ENCODE measurements at regions not wholly inside any gene's neighbourhood (a gene's known extent, or its start where the extent isn't known, plus 50 kb on each side); places are given as distances from the start of the nearest gene placed in this dataset.

GRCh38 chr3:135645541-135645940 is 320.0 kb upstream of the PPP2R3A start:
- Histone ChIP-seq H2BK15ac (replicated peaks; ENCODE audit: low read depth) (no peak overlapping the region), H3K27me3 (ENCODE audit: insufficient read depth, low read length, poor library complexity) (no peaks in the 10 kb centered on the region), H3K4me2 (ENCODE audit: low read length) (no peak overlapping the region), H2BK120ac (ENCODE audit: low read depth, low read length) (no peak overlapping the region), H3K4me1 (ENCODE audit: control insufficient read depth, low read depth, low read length) (no peaks in the 10 kb centered on the region), H3K79me1 (ENCODE audit: low read length) (no peaks in the 10 kb centered on the region), H4K8ac (ENCODE audit: low read depth, low read length) (no peak overlapping the region), H3K4ac (ENCODE audit: low read depth, low read length) (no peak overlapping the region), H3K18ac (ENCODE audit: low read length) (no peak overlapping the region), H3K4me3 (ENCODE audit: low read length) (no peak overlapping the region), H4K5ac (ENCODE audit: low read length) (no peak overlapping the region), H2BK5ac (ENCODE audit: low read length) (no peak overlapping the region), H3K27ac (ENCODE audit: low read depth, low read length) (no peak overlapping the region), H2AK5ac (ENCODE audit: low read length) (no peak overlapping the region), H3K9ac (ENCODE audit: low read length) (no peak overlapping the region), H3K36me3 (ENCODE audit: control insufficient read depth, insufficient read depth, low read length) (no peaks in the 10 kb centered on the region), H3K56ac (ENCODE audit: low read length) (no peak overlapping the region), H3K23ac (ENCODE audit: low read length) (no peak overlapping the region), H3K79me2 (ENCODE audit: control insufficient read depth, insufficient read depth, low read length) (no peaks in the 10 kb centered on the region)
- no peak for DNase-seq
- WGBS (ENCODE audit: extremely low coverage, insufficient coverage, low lambda C conversion rate) = no CpG with 5 or more reads among the region's 1 CpG

- no peak overlapping the region for H3K27ac ChIP-seq (ENCODE audit: low read depth, low read length)
- H4K5ac ChIP-seq (ENCODE audit: low read length) = no peak overlapping the region
- H3K18ac ChIP-seq (ENCODE audit: low read length) = no peak overlapping the region
- no peak overlapping the region for H2BK5ac ChIP-seq (ENCODE audit: low read length)
- no peaks in the 10 kb centered on the region for H3K79me1 ChIP-seq (ENCODE audit: low read length)
- no peak overlapping the region for H3K23ac ChIP-seq (ENCODE audit: low read length)
- no peaks in the 10 kb centered on the region for H3K27me3 ChIP-seq (ENCODE audit: insufficient read depth, low read length, poor library complexity)
- H2BK15ac ChIP-seq (replicated peaks; ENCODE audit: low read depth) = no peak overlapping the region
- DNase-seq = no peak
- H3K4me2 ChIP-seq (ENCODE audit: low read length) = no peak overlapping the region
- H3K4ac ChIP-seq (ENCODE audit: low read depth, low read length) = no peak overlapping the region
- no peak overlapping the region for H4K8ac ChIP-seq (ENCODE audit: low read depth, low read length)
- H3K36me3 ChIP-seq (ENCODE audit: control insufficient read depth, insufficient read depth, low read length) = no peaks in the 10 kb centered on the region
- no peak overlapping the region for H3K4me3 ChIP-seq (ENCODE audit: low read length)
- no peak overlapping the region for H2BK120ac ChIP-seq (ENCODE audit: low read depth, low read length)
- no peaks in the 10 kb centered on the region for H3K79me2 ChIP-seq (ENCODE audit: control insufficient read depth, insufficient read depth, low read length)
- H3K9ac ChIP-seq (ENCODE audit: low read length) = no peak overlapping the region
- H3K56ac ChIP-seq (ENCODE audit: low read length) = no peak overlapping the region
- H3K4me1 ChIP-seq (ENCODE audit: control insufficient read depth, low read depth, low read length) = no peaks in the 10 kb centered on the region
- no CpG with 5 or more reads among the region's 1 CpG for WGBS (ENCODE audit: extremely low coverage, insufficient coverage, low lambda C conversion rate)
- H2AK5ac ChIP-seq (ENCODE audit: low read length) = no peak overlapping the region
Measured at GRCh38 chr3:135646873-135647272, 318.7 kb upstream of the PPP2R3A start.

- H3K4me3 ChIP-seq (ENCODE audit: low read length) = no peak overlapping the region
- no peak overlapping the region for H2BK5ac ChIP-seq (ENCODE audit: low read length)
- no peak overlapping the region for H3K4ac ChIP-seq (ENCODE audit: low read depth, low read length)
- H3K36me3 ChIP-seq (ENCODE audit: control insufficient read depth, insufficient read depth, low read length) = no peaks in the 10 kb centered on the region
- no peak overlapping the region for H4K5ac ChIP-seq (ENCODE audit: low read length)
- no peak overlapping the region for H3K18ac ChIP-seq (ENCODE audit: low read length)
- no peak overlapping the region for H2BK15ac ChIP-seq (replicated peaks; ENCODE audit: low read depth)
- no peak overlapping the region for H3K9ac ChIP-seq (ENCODE audit: low read length)
- H3K4me1 ChIP-seq (ENCODE audit: control insufficient read depth, low read depth, low read length) = no peaks in the 10 kb centered on the region
- DNase-seq = no peak
- H3K79me1 ChIP-seq (ENCODE audit: low read length) = no peaks in the 10 kb centered on the region
- no peak overlapping the region for H3K4me2 ChIP-seq (ENCODE audit: low read length)
- no peak overlapping the region for H3K27ac ChIP-seq (ENCODE audit: low read depth, low read length)
- H3K23ac ChIP-seq (ENCODE audit: low read length) = no peak overlapping the region
- no CpG with 5 or more reads among the region's 2 CpGs for WGBS (ENCODE audit: extremely low coverage, insufficient coverage, low lambda C conversion rate)
- H2AK5ac ChIP-seq (ENCODE audit: low read length) = no peak overlapping the region
- H4K8ac ChIP-seq (ENCODE audit: low read depth, low read length) = no peak overlapping the region
- H3K27me3 ChIP-seq (ENCODE audit: insufficient read depth, low read length, poor library complexity) = no peaks in the 10 kb centered on the region
- H3K56ac ChIP-seq (ENCODE audit: low read length) = no peak overlapping the region
- H3K79me2 ChIP-seq (ENCODE audit: control insufficient read depth, insufficient read depth, low read length) = no peaks in the 10 kb centered on the region
- H2BK120ac ChIP-seq (ENCODE audit: low read depth, low read length) = no peak overlapping the region
Measured at GRCh38 chr3:135649361-135649760, 316.2 kb upstream of the PPP2R3A start.

- no CpG with 5 or more reads among the region's 1 CpG for WGBS (ENCODE audit: extremely low coverage, insufficient coverage, low lambda C conversion rate)
- Histone ChIP-seq H2BK120ac (ENCODE audit: low read depth, low read length) (no peak overlapping the region), H3K4me1 (ENCODE audit: control insufficient read depth, low read depth, low read length) (no peaks in the 10 kb centered on the region), H3K9ac (ENCODE audit: low read length) (no peak overlapping the region), H4K8ac (ENCODE audit: low read depth, low read length) (no peak overlapping the region), H2BK15ac (replicated peaks; ENCODE audit: low read depth) (no peak overlapping the region), H3K27ac (ENCODE audit: low read depth, low read length) (no peak overlapping the region), H2AK5ac (ENCODE audit: low read length) (no peak overlapping the region), H3K23ac (ENCODE audit: low read length) (no peak overlapping the region), H3K56ac (ENCODE audit: low read length) (no peak overlapping the region), H3K27me3 (ENCODE audit: insufficient read depth, low read length, poor library complexity) (no peaks in the 10 kb centered on the region), H4K5ac (ENCODE audit: low read length) (no peak overlapping the region), H3K79me2 (ENCODE audit: control insufficient read depth, insufficient read depth, low read length) (no peaks in the 10 kb centered on the region), H3K79me1 (ENCODE audit: low read length) (no peaks in the 10 kb centered on the region), H3K4me2 (ENCODE audit: low read length) (no peak overlapping the region), H3K4me3 (ENCODE audit: low read length) (no peak overlapping the region), H3K36me3 (ENCODE audit: control insufficient read depth, insufficient read depth, low read length) (no peaks in the 10 kb centered on the region), H3K18ac (ENCODE audit: low read length) (no peak overlapping the region), H3K4ac (ENCODE audit: low read depth, low read length) (no peak overlapping the region), H2BK5ac (ENCODE audit: low read length) (no peak overlapping the region)
- no peak for DNase-seq
Measured at GRCh38 chr3:135650309-135650708, 315.2 kb upstream of the PPP2R3A start.

- no peak overlapping the region for H3K56ac ChIP-seq (ENCODE audit: low read length)
- no peak overlapping the region for H2BK120ac ChIP-seq (ENCODE audit: low read depth, low read length)
- no peak overlapping the region for H3K27ac ChIP-seq (ENCODE audit: low read depth, low read length)
- no peaks in the 10 kb centered on the region for H3K79me1 ChIP-seq (ENCODE audit: low read length)
- no peaks in the 10 kb centered on the region for H3K27me3 ChIP-seq (ENCODE audit: insufficient read depth, low read length, poor library complexity)
- H3K4me2 ChIP-seq (ENCODE audit: low read length) = no peak overlapping the region
- no peaks in the 10 kb centered on the region for H3K36me3 ChIP-seq (ENCODE audit: control insufficient read depth, insufficient read depth, low read length)
- no peak overlapping the region for H2AK5ac ChIP-seq (ENCODE audit: low read length)
- H3K4ac ChIP-seq (ENCODE audit: low read depth, low read length) = no peak overlapping the region
- no peaks in the 10 kb centered on the region for H3K4me1 ChIP-seq (ENCODE audit: control insufficient read depth, low read depth, low read length)
- no peak for DNase-seq
- H3K18ac ChIP-seq (ENCODE audit: low read length) = no peak overlapping the region
- H4K5ac ChIP-seq (ENCODE audit: low read length) = no peak overlapping the region
- no peak overlapping the region for H3K4me3 ChIP-seq (ENCODE audit: low read length)
- H4K8ac ChIP-seq (ENCODE audit: low read depth, low read length) = no peak overlapping the region
- H3K9ac ChIP-seq (ENCODE audit: low read length) = no peak overlapping the region
- WGBS (ENCODE audit: extremely low coverage, insufficient coverage, low lambda C conversion rate) = no CpG with 5 or more reads among the region's 3 CpGs
- H2BK5ac ChIP-seq (ENCODE audit: low read length) = no peak overlapping the region
- H3K23ac ChIP-seq (ENCODE audit: low read length) = no peak overlapping the region
- no peaks in the 10 kb centered on the region for H3K79me2 ChIP-seq (ENCODE audit: control insufficient read depth, insufficient read depth, low read length)
- H2BK15ac ChIP-seq (replicated peaks; ENCODE audit: low read depth) = no peak overlapping the region
Measured at GRCh38 chr3:135652388-135652787, 313.1 kb upstream of the PPP2R3A start.

- no peak overlapping the region for H3K9ac ChIP-seq (ENCODE audit: low read length)
- no peak overlapping the region for H3K4ac ChIP-seq (ENCODE audit: low read depth, low read length)
- H3K23ac ChIP-seq (ENCODE audit: low read length) = no peak overlapping the region
- no peak overlapping the region for H3K4me3 ChIP-seq (ENCODE audit: low read length)
- peak; percentile 22 for DNase-seq
- no peak overlapping the region for H4K8ac ChIP-seq (ENCODE audit: low read depth, low read length)
- no peak overlapping the region for H2BK5ac ChIP-seq (ENCODE audit: low read length)
- no peaks in the 10 kb centered on the region for H3K27me3 ChIP-seq (ENCODE audit: insufficient read depth, low read length, poor library complexity)
- H3K36me3 ChIP-seq (ENCODE audit: control insufficient read depth, insufficient read depth, low read length) = no peaks in the 10 kb centered on the region
- H3K4me2 ChIP-seq (ENCODE audit: low read length) = no peak overlapping the region
- no peak overlapping the region for H2BK15ac ChIP-seq (replicated peaks; ENCODE audit: low read depth)
- no CpG with 5 or more reads among the region's 1 CpG for WGBS (ENCODE audit: extremely low coverage, insufficient coverage, low lambda C conversion rate)
- H3K18ac ChIP-seq (ENCODE audit: low read length) = no peak overlapping the region
- no peaks in the 10 kb centered on the region for H3K4me1 ChIP-seq (ENCODE audit: control insufficient read depth, low read depth, low read length)
- no peak overlapping the region for H2BK120ac ChIP-seq (ENCODE audit: low read depth, low read length)
- no peaks in the 10 kb centered on the region for H3K79me1 ChIP-seq (ENCODE audit: low read length)
- no peak overlapping the region for H2AK5ac ChIP-seq (ENCODE audit: low read length)
- H3K79me2 ChIP-seq (ENCODE audit: control insufficient read depth, insufficient read depth, low read length) = no peaks in the 10 kb centered on the region
- H4K5ac ChIP-seq (ENCODE audit: low read length) = no peak overlapping the region
- no peak overlapping the region for H3K56ac ChIP-seq (ENCODE audit: low read length)
- H3K27ac ChIP-seq (ENCODE audit: low read depth, low read length) = no peak overlapping the region
Measured at GRCh38 chr3:135655328-135655727, 310.2 kb upstream of the PPP2R3A start.

All from mesendoderm (in vitro differentiated cells).